DMS114 treated with DMSO at 0.1 percent for 48 hours (cell line): ENCODE measurements at regions not wholly inside any gene's neighbourhood (a gene's known extent, or its start where the extent isn't known, plus 50 kb on each side); places are given as distances from the start of the nearest gene placed in this dataset.

ENCODE experiments used
- DNase-seq: peaks from one replicate; lab custom pipeline; 2025; ENCODE audit not compliant: unreplicated experiment; lab: John Stamatoyannopoulos, UW

GRCh38 chr4:141576585-141577110, 59.7 kb upstream of the IL15 start:
- DNase-seq, result no peak

GRCh38 chr4:141578451-141578850, 57.9 kb upstream of the IL15 start:
- DNase-seq, result no peak

- no peak for DNase-seq
Observed at GRCh38 chr4:141580523-141580922, 55.9 kb upstream of the IL15 start.
